ENCODE measurements at regions not wholly inside any gene's neighbourhood (a gene's known extent, or its start where the extent isn't known, plus 50 kb on each side); places are given as distances from the start of the nearest gene placed in this dataset.
"Not testable (repeated sequence)": the region's sequence is repeated elsewhere in the genome, so short reads cannot be mapped to it uniquely, and the experiment has no call there.

DNA sequence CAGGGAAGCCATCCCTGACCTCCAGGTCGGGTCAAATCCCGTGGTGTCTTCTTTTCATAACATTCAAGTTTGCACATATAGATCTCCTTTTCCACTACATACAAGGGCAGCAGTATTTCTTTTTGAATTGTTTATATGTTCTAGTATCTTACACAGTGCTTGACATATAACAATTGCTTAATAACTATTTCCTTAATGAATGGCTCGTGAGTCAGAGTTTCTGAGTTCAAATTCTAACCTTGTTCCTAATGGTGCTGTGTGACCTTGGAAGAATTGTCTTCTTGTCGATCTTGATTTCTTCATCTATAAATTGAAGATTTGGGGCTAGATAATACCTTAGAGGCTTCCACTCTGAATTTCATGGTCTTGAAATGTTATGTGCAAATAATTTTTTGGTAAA, 57.2 kb upstream of the PELI2 start:
- no peak for DNase-seq

- no peak for DNase-seq
These were observed 55.1 kb upstream of the PELI2 start for GRCh38 chr14:56063131-56063530.

- no peak for DNase-seq
These were observed 53.7 kb upstream of the PELI2 start for GRCh38 chr14:56064513-56064912.

DNA sequence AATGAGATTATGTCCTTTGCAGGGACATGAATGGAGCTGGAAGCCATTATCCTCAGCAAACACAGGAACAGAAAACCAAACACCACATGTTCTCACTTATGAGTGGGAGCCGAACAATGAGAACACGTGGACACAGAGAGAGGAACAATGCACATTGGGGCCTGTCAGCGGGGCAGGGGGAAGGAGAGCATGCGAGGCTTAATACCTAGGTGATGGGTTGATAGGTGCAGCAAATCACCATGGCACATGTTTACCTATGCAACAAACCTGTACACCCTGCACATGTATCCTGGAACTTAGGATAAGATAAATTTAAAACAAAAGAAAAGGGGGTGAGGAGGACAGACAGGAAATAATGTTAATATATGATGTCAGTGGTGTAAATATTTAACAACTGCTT, 53.0 kb upstream of the PELI2 start:
- DNase-seq = not testable (repeated sequence)

GRCh38 chr14:56065621-56066290, 52.5 kb upstream of the PELI2 start:
- DNase-seq = no peak
